H1 (cell line): ENCODE measurements at regions not wholly inside any gene's neighbourhood (a gene's known extent, or its start where the extent isn't known, plus 50 kb on each side); places are given as distances from the start of the nearest gene placed in this dataset.

ENCODE experiments used
- BCL11A ChIP-seq, 2 experiments: IDR thresholded peaks; one replicate each; pipeline ENCODE4 v1.6.1; 2011; ENCODE audit warnings: low read depth in 2 of 2, low read length in 2 of 2, mild to moderate bottlenecking in 2 of 2
- CHD2 ChIP-seq: IDR thresholded peaks from 2 replicates; pipeline ENCODE4 v1.6.1; 2012; ENCODE audit warnings: low read length, improper control_type of control experiment
- CTCF ChIP-seq, 3 experiments: IDR thresholded peaks; 1 replicate in 2 of 3; 2 replicates in 1 of 3; pipeline versions ENCODE4 v1.5.1 to v1.6.1; 2011; ENCODE audit warnings: low read length in 3 of 3, mild to moderate bottlenecking in 3 of 3, inconsistent platforms in 2 of 3, low read depth in 1 of 3, moderate library complexity in 1 of 3; ENCODE audit not compliant: insufficient read depth in 1 of 3; ENCODE audit errors: control extremely low read depth in 1 of 3
- EZH2 ChIP-seq: fragments of 200-600 bp; sonication (generic); IDR thresholded peaks from 2 replicates; pipeline ENCODE4 v1.7.1; 2012; ENCODE audit warnings: low read depth, mild to moderate bottlenecking, moderate library complexity, low read length, inconsistent platforms; ENCODE audit not compliant: severe bottlenecking
- JUN ChIP-seq: IDR thresholded peaks from 2 replicates; pipeline ENCODE4 v1.6.1; 2011; ENCODE audit warnings: low read depth, mild to moderate bottlenecking, improper control_type of control experiment, low read length
- JUND ChIP-seq: IDR thresholded peaks from 2 replicates; pipeline ENCODE4 v1.6.1; 2011; ENCODE audit warnings: mild to moderate bottlenecking, improper control_type of control experiment, low read length
- MAFK ChIP-seq: IDR thresholded peaks from 2 replicates; pipeline ENCODE4 v1.6.1; 2012; ENCODE audit warnings: low read depth, mild to moderate bottlenecking, improper control_type of control experiment, low read length
- MAX ChIP-seq: IDR thresholded peaks from 2 replicates; pipeline ENCODE4 v1.6.1; 2012; ENCODE audit warnings: inconsistent platforms
- PHF8 ChIP-seq: fragments of 200-600 bp; sonication (generic); conservative IDR thresholded peaks from 2 replicates; pipeline ENCODE4 v1.7.1; 2012; ENCODE audit warnings: low read depth, mild to moderate bottlenecking, inconsistent platforms, low read length, moderate library complexity
- POLR2A ChIP-seq, 2 experiments: IDR thresholded peaks; 1 replicate in 1 of 2; 2 replicates in 1 of 2; pipeline ENCODE4 v1.6.1; 2011; ENCODE audit warnings: low read depth in 2 of 2, low read length in 2 of 2, mild to moderate bottlenecking in 2 of 2; ENCODE audit errors: control extremely low read depth in 1 of 2
- RAD21 ChIP-seq, 2 experiments: IDR thresholded peaks in 1 of 2; conservative IDR thresholded peaks in 1 of 2; 2 replicates each; pipeline ENCODE4 v1.6.1; 2011; ENCODE audit warnings: low read depth in 2 of 2, low read length in 2 of 2, improper control_type of control experiment in 1 of 2, inconsistent platforms in 1 of 2, mild to moderate bottlenecking in 1 of 2, moderate library complexity in 1 of 2
- SP1 ChIP-seq: IDR thresholded peaks from 2 replicates; pipeline ENCODE4 v1.6.1; 2011; ENCODE audit warnings: low read depth, low read length
- TAF1 ChIP-seq: IDR thresholded peaks from 2 replicates; pipeline ENCODE4 v1.6.1; 2011; ENCODE audit warnings: mild to moderate bottlenecking, low read depth, low read length
- TBP ChIP-seq: IDR thresholded peaks from 2 replicates; pipeline ENCODE4 v1.6.1; 2011; ENCODE audit warnings: low read depth, low read length, improper control_type of control experiment

- no peak for TF ChIP-seq SP1
- no peak for TF ChIP-seq MAX
- TF ChIP-seq CTCF (IDR thresholded peaks at IDR 0.05; ENCODE audit: control extremely low read depth in 1 of 3, insufficient read depth in 1 of 3, low read depth in 1 of 3, low read length in 3 of 3), result no peak
- no peak for TF ChIP-seq PHF8
- TF ChIP-seq TAF1, result no peak
- no peak for TF ChIP-seq BCL11A (IDR thresholded peaks at IDR 0.05; ENCODE audit: low read depth in 2 of 2, low read length in 2 of 2)
- TF ChIP-seq CHD2, result no peak
- TF ChIP-seq MAFK, result no peak
- no peak for TF ChIP-seq JUND
- TF ChIP-seq EZH2, result no peak
- no peak for TF ChIP-seq TBP
- no peak for TF ChIP-seq POLR2A (IDR thresholded peaks at IDR 0.05; ENCODE audit: control extremely low read depth in 1 of 2, low read depth in 2 of 2, low read length in 2 of 2)
- no peak for TF ChIP-seq RAD21 (IDR thresholded peaks at IDR 0.05 in 1 of 2, conservative IDR thresholded peaks at IDR 0.05 in 1 of 2; ENCODE audit: low read depth in 2 of 2, low read length in 2 of 2)
- TF ChIP-seq JUN, result no peak
Measured at GRCh38 chr6:77263003-77263402, 200.3 kb downstream of the HTR1B start.
